GM23338 (cell line): ENCODE measurements at regions not wholly inside any gene's neighbourhood (a gene's known extent, or its start where the extent isn't known, plus 50 kb on each side); places are given as distances from the start of the nearest gene placed in this dataset.

Source experiments
- ATAC-seq: fragments of 200-7000 bp; cut with Tn5 transposase; 3 replicates; pipeline ENCODE4 v1.9.1; 2020
- DNase-seq: peaks from one replicate; pipeline ENCODE4 v3.0.0-alpha.2; 2015; ENCODE audit warnings: low spot score
- H2AFZ ChIP-seq: fragments of 200-600 bp; sonication (generic); 2 replicates; pipeline ENCODE4 v1.8.0; 2016; ENCODE audit warnings: antibody characterized with exemption, mild to moderate bottlenecking, moderate library complexity
- H3F3A ChIP-seq: fragments of 200-600 bp; sonication (generic); replicated peaks from 2 replicates; pipeline ENCODE4 v1.8.0; 2017; ENCODE audit warnings: antibody characterized with exemption, mixed run types, low read depth
- H3K27ac ChIP-seq: fragments of 200-600 bp; sonication (generic); 2 replicates; pipeline ENCODE4 v1.6.1; 2016; ENCODE audit warnings: low read depth
- H3K27me3 ChIP-seq: fragments of 200-600 bp; sonication (generic); 2 replicates; pipeline ENCODE4 v1.8.0; 2016; ENCODE audit warnings: mild to moderate bottlenecking, mixed run types, moderate library complexity; ENCODE audit not compliant: insufficient read depth
- H3K36me3 ChIP-seq: fragments of 200-600 bp; sonication (generic); 2 replicates; pipeline ENCODE4 v1.8.0; 2016; ENCODE audit warnings: mild to moderate bottlenecking; ENCODE audit not compliant: insufficient read depth
- H3K4me1 ChIP-seq: fragments of 200-600 bp; sonication (generic); 2 replicates; pipeline ENCODE4 v1.8.0; 2016; ENCODE audit warnings: mild to moderate bottlenecking, moderate library complexity; ENCODE audit not compliant: insufficient read depth
- H3K4me2 ChIP-seq: fragments of 200-600 bp; sonication (generic); 2 replicates; pipeline ENCODE4 v1.7.1; 2017; ENCODE audit warnings: mixed run types
- H3K4me3 ChIP-seq: fragments of 200-600 bp; sonication (generic); 2 replicates; pipeline ENCODE4 v1.6.1; 2016; ENCODE audit warnings: mixed run types
- H3K79me2 ChIP-seq: fragments of 200-600 bp; sonication (generic); replicated peaks from 2 replicates; pipeline ENCODE4 v1.8.0; 2017; ENCODE audit warnings: mild to moderate bottlenecking; ENCODE audit not compliant: insufficient read depth
- H3K9me2 ChIP-seq: fragments of 200-600 bp; sonication (generic); 2 replicates; pipeline ENCODE4 v1.8.0; 2017; ENCODE audit not compliant: insufficient read depth
- H4K20me1 ChIP-seq: fragments of 200-600 bp; sonication (generic); replicated peaks from 2 replicates; pipeline ENCODE4 v1.8.0; 2017; ENCODE audit warnings: mild to moderate bottlenecking; ENCODE audit not compliant: insufficient read depth
- H3K27ac Mint-ChIP-seq: 2 replicates; pipeline ENCODE4 v1.8.0; 2020; ENCODE audit warnings: inconsistent platforms, mild to moderate bottlenecking, moderate library complexity, mixed read lengths
- H3K27me3 Mint-ChIP-seq: 3 replicates; pipeline ENCODE4 v1.8.0; 2022; ENCODE audit warnings: low read depth, mild to moderate bottlenecking, moderate library complexity, mixed read lengths, inconsistent platforms; ENCODE audit not compliant: insufficient read depth, poor library complexity
- H3K36me3 Mint-ChIP-seq: 3 replicates; pipeline ENCODE4 v1.8.0; 2021; ENCODE audit warnings: low read depth, mild to moderate bottlenecking, inconsistent platforms, moderate library complexity, mixed read lengths
- H3K4me1 Mint-ChIP-seq: 3 replicates; pipeline ENCODE4 v1.8.0; 2020; ENCODE audit warnings: mild to moderate bottlenecking, inconsistent platforms, mixed read lengths
- H3K4me3 Mint-ChIP-seq: 3 replicates; pipeline ENCODE4 v1.8.0; 2021; ENCODE audit warnings: moderate library complexity, mild to moderate bottlenecking, inconsistent platforms, mixed read lengths
- H3K9me3 Mint-ChIP-seq: 3 replicates; pipeline ENCODE4 v1.8.0; 2020; ENCODE audit warnings: moderate library complexity, mild to moderate bottlenecking, inconsistent platforms, mixed read lengths
- CREB1 ChIP-seq: fragments of 250-450 bp; sonication (Bioruptor Pico); IDR thresholded peaks from 2 replicates; pipeline ENCODE4 v1.5.0; 2020; ENCODE audit warnings: low read depth, mild to moderate bottlenecking, moderate library complexity
- ETS1 ChIP-seq: IDR thresholded peaks from 2 replicates; pipeline ENCODE4 v1.6.1; 2016; ENCODE audit warnings: antibody characterized with exemption
- EZH2 ChIP-seq: fragments of 200-600 bp; sonication (generic); IDR thresholded peaks from one replicate; pipeline ENCODE4 v1.8.0; 2017; ENCODE audit warnings: antibody characterized with exemption, mild to moderate bottlenecking, low read depth; ENCODE audit not compliant: unreplicated experiment
- NANOG ChIP-seq: IDR thresholded peaks from 2 replicates; pipeline ENCODE4 v1.6.1; 2016; ENCODE audit warnings: antibody characterized with exemption, borderline replicate concordance
- REST ChIP-seq: IDR thresholded peaks from one replicate; pipeline ENCODE4 v1.6.1; 2018; ENCODE audit warnings: antibody characterized with exemption; ENCODE audit not compliant: unreplicated experiment
- STAT1 ChIP-seq: IDR thresholded peaks from one replicate; pipeline ENCODE4 v1.6.1; 2016; ENCODE audit warnings: antibody characterized with exemption; ENCODE audit not compliant: unreplicated experiment
- ZNF114 ChIP-seq: fragments of 250-450 bp; sonication (Bioruptor Pico); IDR thresholded peaks from 2 replicates; pipeline ENCODE4 v1.5.0; 2020; ENCODE audit warnings: mild to moderate bottlenecking, moderate library complexity
- ZNF331 ChIP-seq: fragments of 250-450 bp; sonication (Bioruptor Pico); IDR thresholded peaks from 2 replicates; pipeline ENCODE4 v1.5.0; 2020; ENCODE audit warnings: low read depth, mild to moderate bottlenecking, moderate library complexity
- ZNF462 ChIP-seq: fragments of 250-450 bp; sonication (Bioruptor Pico); IDR thresholded peaks from 2 replicates; pipeline ENCODE4 v1.5.0; 2020; ENCODE audit warnings: mild to moderate bottlenecking, moderate library complexity
- TF ChIP-seq, protein P1 (sequence below), 2 experiments: fragments of 200-600 bp in 1 of 2; sonication (generic) in 1 of 2; conservative IDR thresholded peaks; 2 replicates each; pipeline versions ENCODE4 v1.5.1 to v1.6.1; 2016 to 2017; ENCODE audit warnings: antibody characterized with exemption in 2 of 2, low read depth in 2 of 2, mild to moderate bottlenecking in 2 of 2, moderate library complexity in 1 of 2

DNA sequence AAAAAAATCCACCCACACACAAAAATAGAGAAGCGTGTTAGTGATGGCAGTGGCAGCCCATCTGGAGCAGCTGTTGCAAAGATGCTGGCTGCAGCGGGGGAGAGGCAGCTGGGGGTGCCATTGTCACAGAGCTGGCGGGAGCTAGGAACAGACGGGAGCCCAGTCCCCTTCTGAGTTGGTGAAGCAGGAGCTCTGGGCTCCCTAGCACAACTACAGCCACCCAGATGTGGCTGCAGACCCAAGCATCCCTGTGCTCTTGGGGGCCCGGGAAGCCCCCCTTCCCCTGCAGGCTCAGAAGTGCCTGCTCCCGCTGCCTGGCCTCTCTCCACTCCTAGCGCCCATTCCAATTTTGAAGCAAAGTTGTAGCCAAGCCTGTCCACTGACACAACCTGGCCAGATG lies 366.6 kb upstream of the MC4R start (continued):
- TF ChIP-seq ZNF462 (CRISPR knock-in tag) (no peak), CREB1 (CRISPR knock-in tag) (no peak)
- TF ChIP-seq, protein P1, sequence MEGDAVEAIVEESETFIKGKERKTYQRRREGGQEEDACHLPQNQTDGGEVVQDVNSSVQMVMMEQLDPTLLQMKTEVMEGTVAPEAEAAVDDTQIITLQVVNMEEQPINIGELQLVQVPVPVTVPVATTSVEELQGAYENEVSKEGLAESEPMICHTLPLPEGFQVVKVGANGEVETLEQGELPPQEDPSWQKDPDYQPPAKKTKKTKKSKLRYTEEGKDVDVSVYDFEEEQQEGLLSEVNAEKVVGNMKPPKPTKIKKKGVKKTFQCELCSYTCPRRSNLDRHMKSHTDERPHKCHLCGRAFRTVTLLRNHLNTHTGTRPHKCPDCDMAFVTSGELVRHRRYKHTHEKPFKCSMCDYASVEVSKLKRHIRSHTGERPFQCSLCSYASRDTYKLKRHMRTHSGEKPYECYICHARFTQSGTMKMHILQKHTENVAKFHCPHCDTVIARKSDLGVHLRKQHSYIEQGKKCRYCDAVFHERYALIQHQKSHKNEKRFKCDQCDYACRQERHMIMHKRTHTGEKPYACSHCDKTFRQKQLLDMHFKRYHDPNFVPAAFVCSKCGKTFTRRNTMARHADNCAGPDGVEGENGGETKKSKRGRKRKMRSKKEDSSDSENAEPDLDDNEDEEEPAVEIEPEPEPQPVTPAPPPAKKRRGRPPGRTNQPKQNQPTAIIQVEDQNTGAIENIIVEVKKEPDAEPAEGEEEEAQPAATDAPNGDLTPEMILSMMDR (conservative IDR thresholded peaks at IDR 0.05; ENCODE audit: low read depth in 2 of 2): peak in 1 of 2 experiments; percentile 26; a peak in 1 of 4 replicates

DNA sequence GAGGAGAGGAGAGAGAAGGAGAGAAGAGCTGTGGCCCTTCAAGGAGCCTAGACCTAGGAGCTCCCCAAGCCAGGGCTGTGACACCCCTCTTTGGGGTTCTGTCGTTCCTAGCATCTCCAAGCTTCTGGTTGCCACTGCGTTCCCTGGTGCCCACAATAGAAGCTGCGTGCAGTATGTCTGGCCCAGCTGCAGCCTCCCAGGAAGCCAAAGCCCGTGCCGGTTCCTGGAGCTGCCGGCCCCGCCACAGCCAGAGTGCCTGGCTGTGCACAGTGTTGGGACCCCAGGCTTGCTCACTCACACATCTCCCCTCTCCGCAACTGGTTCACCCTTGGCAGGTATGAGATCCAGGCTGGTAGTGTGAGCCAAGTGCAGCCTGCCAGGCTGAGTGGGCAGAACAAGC lies 367.7 kb upstream of the MC4R start:
- H3K79me2 ChIP-seq: no peaks in the 10 kb centered on the region
- no peak for ATAC-seq
- TF ChIP-seq, protein P1 (conservative IDR thresholded peaks at IDR 0.05; ENCODE audit: low read depth in 2 of 2): no peak
- no peak for TF ChIP-seq STAT1
- no peak for TF ChIP-seq ETS1
- no peak for TF ChIP-seq CREB1 (CRISPR knock-in tag)
- no peak for TF ChIP-seq ZNF114 (CRISPR knock-in tag)
- TF ChIP-seq REST: no peak
- TF ChIP-seq ZNF331 (CRISPR knock-in tag): no peak
- TF ChIP-seq NANOG: no peak
- no peak for TF ChIP-seq EZH2

More for the DNA sequence above, 367.7 kb upstream of the MC4R start:
- Mint-ChIP-seq H3K27ac (no peak overlapping the region), H3K4me3 (no peak overlapping the region), H3K36me3 (no peaks in the 10 kb centered on the region), H3K4me1 (no peaks in the 10 kb centered on the region; the same call in 2 of the 3 replicates), H3K27me3 (no peaks in the 10 kb centered on the region), H3K9me3 (no peaks in the 10 kb centered on the region)
- no peaks in the 10 kb centered on the region for H4K20me1 ChIP-seq
- H3K4me1 ChIP-seq: no peaks in the 10 kb centered on the region
- H3K36me3 ChIP-seq: no peaks in the 10 kb centered on the region
- DNase-seq: peak; percentile 1
- no peak overlapping the region; the same call in 1 of the 2 replicates for H2AFZ ChIP-seq
- H3K27ac ChIP-seq: no peak overlapping the region
- H3K4me3 ChIP-seq: no peak overlapping the region
- H3K27me3 ChIP-seq: no peaks in the 10 kb centered on the region
- no peaks in the 10 kb centered on the region for H3K9me2 ChIP-seq
- no peaks in the 10 kb centered on the region for H3F3A ChIP-seq
- no peak overlapping the region for H3K4me2 ChIP-seq
